ENCODE measurements at regions not wholly inside any gene's neighbourhood (a gene's known extent, or its start where the extent isn't known, plus 50 kb on each side); places are given as distances from the start of the nearest gene placed in this dataset.

DNA sequence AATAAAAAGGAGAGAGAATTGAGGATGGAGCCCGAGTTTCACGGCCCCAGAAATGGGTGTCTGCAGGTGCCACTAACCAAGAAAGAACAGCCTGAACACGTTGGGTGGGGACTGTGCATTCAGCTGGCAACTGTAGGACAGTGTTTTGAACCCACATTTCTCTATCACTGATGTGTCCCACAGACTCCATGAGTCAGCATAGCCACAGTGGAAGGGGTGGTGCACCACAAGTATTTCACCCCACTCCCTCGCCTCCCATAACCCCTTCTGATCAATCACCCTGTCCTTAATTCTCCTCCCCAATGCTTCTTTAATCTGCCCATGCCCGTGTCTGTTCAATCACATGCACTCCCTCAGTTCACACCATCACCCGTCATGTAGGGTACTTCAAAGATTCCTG is 291.5 kb downstream of the ZNF516 start:
- TF ChIP-seq POLR2A (IDR thresholded peaks at IDR 0.05; ENCODE audit: low read length) (no peak), GATA1 (IDR thresholded peaks at IDR 0.05; ENCODE audit: low read depth, low read length) (no peak)
